Keratinocyte (primary cell): ENCODE measurements at regions not wholly inside any gene's neighbourhood (a gene's known extent, or its start where the extent isn't known, plus 50 kb on each side); places are given as distances from the start of the nearest gene placed in this dataset.

ENCODE experiments used
- CTCF ChIP-seq, 3 experiments: IDR thresholded peaks in 1 of 3; conservative IDR thresholded peaks in 1 of 3; optimal IDR thresholded peaks in 1 of 3; 2 replicates in 2 of 3; 3 replicates in 1 of 3; pipeline versions ENCODE3 to v1.5.1; 2011; ENCODE audit warnings: low read length in 3 of 3, mild to moderate bottlenecking in 3 of 3, moderate library complexity in 2 of 3, control low read depth in 1 of 3, inconsistent platforms in 1 of 3; ENCODE audit not compliant: insufficient read depth in 2 of 3; ENCODE audit errors: extremely low read depth in 1 of 3
- EZH2 ChIP-seq: IDR thresholded peaks from one replicate; pipeline ENCODE4 v1.6.1; 2012; ENCODE audit warnings: inconsistent platforms, mild to moderate bottlenecking, low read length, moderate library complexity

DNA sequence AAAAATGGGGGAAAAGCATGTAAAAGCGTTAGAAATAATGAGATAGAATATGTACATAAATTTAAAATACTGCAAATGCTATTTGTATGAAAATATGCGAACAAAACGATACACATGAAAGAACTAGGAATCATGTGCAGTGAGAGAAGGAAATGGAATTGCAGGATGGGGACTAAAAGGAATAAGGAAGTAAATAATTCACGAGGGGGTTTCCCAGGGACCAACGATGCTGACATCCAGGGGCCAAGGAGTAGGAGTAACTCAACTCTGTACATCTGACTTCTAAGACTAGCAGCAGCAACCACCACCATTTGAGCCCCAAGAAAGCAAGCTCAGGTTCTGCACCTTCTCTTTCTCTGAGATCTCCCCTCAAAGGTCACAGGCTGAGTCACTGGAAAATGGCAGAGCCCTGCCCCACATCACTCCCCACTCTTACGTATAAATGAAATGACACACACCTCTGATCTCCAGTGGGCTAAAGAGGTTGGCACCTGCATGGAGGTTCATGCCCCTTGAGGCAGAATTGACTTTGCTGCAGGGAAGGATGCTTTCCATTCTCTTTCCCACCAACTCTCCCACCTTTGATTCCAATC is 100.0 kb upstream of the DLG1 start:
- TF ChIP-seq CTCF (optimal IDR thresholded peaks at IDR 0.05 in 1 of 3, IDR thresholded peaks at IDR 0.05 in 1 of 3, conservative IDR thresholded peaks at IDR 0.05 in 1 of 3; ENCODE audit: extremely low read depth in 1 of 3, insufficient read depth in 2 of 3, low read length in 3 of 3) (no peak), EZH2 (no peak)
